ENCODE measurements at regions not wholly inside any gene's neighbourhood (a gene's known extent, or its start where the extent isn't known, plus 50 kb on each side); places are given as distances from the start of the nearest gene placed in this dataset.

DNA sequence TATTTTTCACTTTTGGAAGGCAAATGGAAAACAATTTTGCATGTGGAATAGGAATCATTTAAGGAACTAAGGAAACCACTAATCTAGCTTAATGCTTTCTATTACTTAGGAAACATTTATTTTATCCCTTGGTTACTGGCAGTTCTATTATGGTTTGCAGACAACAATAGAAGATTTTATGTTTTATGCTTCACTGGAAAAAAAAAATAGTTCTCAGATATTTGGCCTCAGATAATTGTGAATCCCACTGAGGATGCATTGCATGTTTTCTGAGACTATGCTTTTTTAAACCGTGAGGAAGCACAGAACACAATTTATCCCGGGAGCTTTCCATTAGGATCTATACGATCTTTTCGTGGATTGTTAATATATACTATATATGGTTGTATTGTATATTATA, 356.9 kb downstream of the CSNK1G3 start:
- intact Hi-C loops (cut with micrococcal nuclease) = no loop called here
- no peaks in the 10 kb centered on the region for H3K4me1 Mint-ChIP-seq (ENCODE audit: low read depth)
- no peak overlapping the region for H3K4me3 Mint-ChIP-seq
- H3K9me3 Mint-ChIP-seq = peaks cover 20% of the 10 kb centered on the region
- H3K27me3 Mint-ChIP-seq = no peaks in the 10 kb centered on the region
- no peak overlapping the region for H3K27ac Mint-ChIP-seq
- H3K36me3 Mint-ChIP-seq (ENCODE audit: low read depth) = no peaks in the 10 kb centered on the region

- no peaks in the 10 kb centered on the region for H3K36me3 Mint-ChIP-seq (ENCODE audit: low read depth)
- intact Hi-C loops (cut with micrococcal nuclease) = no loop called here
These were observed 356.3 kb downstream of the CSNK1G3 start for GRCh38 chr5:123868267-123868666.

GRCh38 chr5:123865641-123866040, 353.7 kb downstream of the CSNK1G3 start:
- Mint-ChIP-seq H3K27me3 (no peaks in the 10 kb centered on the region), H3K27ac (no peak overlapping the region), H3K36me3 (ENCODE audit: low read depth) (no peaks in the 10 kb centered on the region), H3K9me3 (peaks cover 20% of the 10 kb centered on the region), H3K4me3 (no peak overlapping the region), H3K4me1 (ENCODE audit: low read depth) (no peaks in the 10 kb centered on the region)
- intact Hi-C loops (cut with micrococcal nuclease) = no loop called here

More at GRCh38 chr5:123868267-123868666, 356.3 kb downstream of the CSNK1G3 start:
- peaks cover 20% of the 10 kb centered on the region for H3K9me3 Mint-ChIP-seq
- no peak overlapping the region for H3K4me3 Mint-ChIP-seq
- H3K4me1 Mint-ChIP-seq (ENCODE audit: low read depth) = no peaks in the 10 kb centered on the region
- no peaks in the 10 kb centered on the region for H3K27me3 Mint-ChIP-seq
- H3K27ac Mint-ChIP-seq = no peak overlapping the region

GRCh38 chr5:123864578-123864977, 352.6 kb downstream of the CSNK1G3 start:
- H3K9me3 Mint-ChIP-seq = peaks cover 20% of the 10 kb centered on the region
- H3K36me3 Mint-ChIP-seq (ENCODE audit: low read depth) = no peaks in the 10 kb centered on the region
- H3K27ac Mint-ChIP-seq = no peak overlapping the region
- intact Hi-C loops (cut with micrococcal nuclease) = no loop called here
- H3K4me1 Mint-ChIP-seq (ENCODE audit: low read depth) = no peaks in the 10 kb centered on the region
- no peaks in the 10 kb centered on the region for H3K27me3 Mint-ChIP-seq
- no peak overlapping the region for H3K4me3 Mint-ChIP-seq

- intact Hi-C loops (cut with micrococcal nuclease) = no loop called here
- Mint-ChIP-seq H3K9me3 (no peaks in the 10 kb centered on the region), H3K27ac (no peak overlapping the region), H3K4me3 (no peak overlapping the region), H3K36me3 (ENCODE audit: low read depth) (no peaks in the 10 kb centered on the region), H3K4me1 (ENCODE audit: low read depth) (no peaks in the 10 kb centered on the region), H3K27me3 (no peaks in the 10 kb centered on the region)
These were observed 347.0 kb downstream of the CSNK1G3 start for GRCh38 chr5:123858938-123859337.

GRCh38 chr5:123856766-123857165, 344.8 kb downstream of the CSNK1G3 start:
- Mint-ChIP-seq H3K27me3 (no peaks in the 10 kb centered on the region), H3K36me3 (ENCODE audit: low read depth) (no peaks in the 10 kb centered on the region), H3K4me1 (ENCODE audit: low read depth) (no peaks in the 10 kb centered on the region), H3K9me3 (peaks cover 8% of the 10 kb centered on the region), H3K27ac (no peak overlapping the region), H3K4me3 (no peak overlapping the region)
- intact Hi-C loops (cut with micrococcal nuclease) = no loop called here

- Mint-ChIP-seq H3K27ac (no peak overlapping the region), H3K4me1 (ENCODE audit: low read depth) (no peaks in the 10 kb centered on the region), H3K36me3 (ENCODE audit: low read depth) (no peaks in the 10 kb centered on the region), H3K4me3 (no peak overlapping the region), H3K9me3 (peaks cover 20% of the 10 kb centered on the region), H3K27me3 (no peaks in the 10 kb centered on the region)
- intact Hi-C loops (cut with micrococcal nuclease) = no loop called here
These were observed 343.6 kb downstream of the CSNK1G3 start for GRCh38 chr5:123855609-123856008.

GRCh38 chr5:123845356-123846100, 333.6 kb downstream of the CSNK1G3 start:
- H3K27me3 Mint-ChIP-seq = no peaks in the 10 kb centered on the region
- no peaks in the 10 kb centered on the region for H3K4me1 Mint-ChIP-seq (ENCODE audit: low read depth)
- intact Hi-C loops (cut with micrococcal nuclease) = no loop called here
- no peak overlapping the region for H3K27ac Mint-ChIP-seq
- peaks cover 34% of the 10 kb centered on the region for H3K9me3 Mint-ChIP-seq
- no peak overlapping the region for H3K4me3 Mint-ChIP-seq
- no peaks in the 10 kb centered on the region for H3K36me3 Mint-ChIP-seq (ENCODE audit: low read depth)

DNA sequence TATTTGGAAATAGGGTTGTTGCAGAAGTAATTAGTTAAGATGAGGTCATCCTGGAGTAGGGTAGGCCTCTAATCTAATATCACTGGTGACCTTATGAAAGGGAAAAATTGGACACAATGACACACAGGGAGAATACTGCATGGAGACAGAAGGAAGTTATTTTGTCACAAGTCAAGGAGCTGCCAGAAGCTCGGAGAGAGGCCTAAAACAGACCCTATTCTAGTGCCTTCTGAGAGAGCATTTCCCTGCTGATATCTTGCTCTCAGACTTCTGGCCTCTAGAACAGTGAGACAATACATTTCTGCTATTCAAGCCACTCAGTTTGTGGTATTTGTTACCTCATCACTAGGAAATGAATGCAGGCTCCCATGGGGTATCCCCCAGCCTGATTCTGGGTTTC, 332.9 kb downstream of the CSNK1G3 start:
- no peak overlapping the region for H3K27ac Mint-ChIP-seq
- H3K9me3 Mint-ChIP-seq = peaks cover 37% of the 10 kb centered on the region
- no peak overlapping the region for H3K4me3 Mint-ChIP-seq
- intact Hi-C loops (cut with micrococcal nuclease) = no loop called here
- no peaks in the 10 kb centered on the region for H3K36me3 Mint-ChIP-seq (ENCODE audit: low read depth)
- H3K27me3 Mint-ChIP-seq = no peaks in the 10 kb centered on the region
- H3K4me1 Mint-ChIP-seq (ENCODE audit: low read depth) = no peaks in the 10 kb centered on the region

DNA sequence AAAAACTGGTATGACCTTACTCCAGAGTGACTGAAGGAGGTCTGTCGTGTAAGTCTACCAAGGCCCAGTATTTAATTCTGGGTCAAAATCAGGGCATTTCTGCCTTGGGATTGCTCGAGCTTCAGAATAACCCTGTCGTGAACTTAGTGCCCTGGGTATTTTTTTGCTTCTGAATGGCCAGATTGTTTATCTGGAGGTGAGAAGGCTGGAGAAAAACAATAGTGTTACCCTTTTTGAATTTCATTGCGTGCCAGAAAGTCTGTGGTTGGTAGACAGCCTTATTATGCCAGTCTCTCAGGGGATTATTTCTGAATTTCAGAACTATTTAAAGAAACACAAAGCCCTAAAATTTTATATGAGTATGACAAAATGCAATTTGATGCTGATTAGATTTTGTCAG, 323.4 kb downstream of the CSNK1G3 start:
- H3K36me3 Mint-ChIP-seq (ENCODE audit: low read depth) = no peaks in the 10 kb centered on the region
- H3K4me3 Mint-ChIP-seq = no peak overlapping the region
- intact Hi-C loops (cut with micrococcal nuclease) = no loop called here
- H3K9me3 Mint-ChIP-seq = peaks cover 35% of the 10 kb centered on the region
- no peaks in the 10 kb centered on the region for H3K27me3 Mint-ChIP-seq
- H3K27ac Mint-ChIP-seq = no peak overlapping the region
- H3K4me1 Mint-ChIP-seq (ENCODE audit: low read depth) = no peaks in the 10 kb centered on the region

DNA sequence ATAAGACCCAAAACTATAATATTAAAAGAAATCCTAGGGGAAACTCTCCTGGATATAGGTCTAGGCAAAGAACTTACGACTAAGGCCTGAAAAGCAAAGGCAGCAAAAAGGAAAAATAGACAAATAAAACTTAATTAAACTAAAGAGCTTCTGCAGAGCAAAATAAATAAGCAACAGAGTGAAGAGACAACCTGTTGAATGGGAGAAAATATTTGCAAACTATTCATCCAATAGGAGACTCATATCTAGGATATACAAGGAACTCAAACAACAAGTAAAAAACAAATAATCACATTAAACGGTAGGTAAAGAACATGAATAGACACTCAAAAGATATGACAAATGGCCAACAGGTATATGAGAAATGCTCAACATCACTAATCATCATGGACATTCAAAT, 318.6 kb downstream of the CSNK1G3 start:
- Mint-ChIP-seq H3K9me3 (peaks cover 41% of the 10 kb centered on the region), H3K36me3 (ENCODE audit: low read depth) (no peaks in the 10 kb centered on the region), H3K4me3 (no peak overlapping the region), H3K27me3 (no peaks in the 10 kb centered on the region), H3K4me1 (ENCODE audit: low read depth) (no peaks in the 10 kb centered on the region), H3K27ac (no peak overlapping the region)
- intact Hi-C loops (cut with micrococcal nuclease) = no loop called here

DNA sequence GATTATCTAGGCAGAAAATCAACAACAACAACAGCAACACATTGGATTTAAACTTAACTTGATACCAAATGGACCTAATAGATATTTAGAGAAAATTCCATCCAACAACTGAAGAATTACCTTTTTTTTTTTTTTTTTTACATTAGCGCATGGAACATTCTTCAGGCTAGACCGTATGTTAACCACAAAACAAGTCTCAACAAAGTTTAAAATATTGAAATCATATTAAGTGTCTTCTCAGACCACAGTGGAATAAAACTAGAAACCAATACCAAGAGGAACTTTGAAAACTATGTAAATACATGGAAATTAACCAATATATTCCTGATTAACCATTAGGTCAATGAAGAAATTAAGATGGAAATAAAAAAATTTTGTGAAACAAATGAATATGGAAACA, 315.8 kb downstream of the CSNK1G3 start:
- H3K4me1 Mint-ChIP-seq (ENCODE audit: low read depth) = no peaks in the 10 kb centered on the region
- intact Hi-C loops (cut with micrococcal nuclease) = no loop called here
- peaks cover 59% of the 10 kb centered on the region for H3K9me3 Mint-ChIP-seq

DNA sequence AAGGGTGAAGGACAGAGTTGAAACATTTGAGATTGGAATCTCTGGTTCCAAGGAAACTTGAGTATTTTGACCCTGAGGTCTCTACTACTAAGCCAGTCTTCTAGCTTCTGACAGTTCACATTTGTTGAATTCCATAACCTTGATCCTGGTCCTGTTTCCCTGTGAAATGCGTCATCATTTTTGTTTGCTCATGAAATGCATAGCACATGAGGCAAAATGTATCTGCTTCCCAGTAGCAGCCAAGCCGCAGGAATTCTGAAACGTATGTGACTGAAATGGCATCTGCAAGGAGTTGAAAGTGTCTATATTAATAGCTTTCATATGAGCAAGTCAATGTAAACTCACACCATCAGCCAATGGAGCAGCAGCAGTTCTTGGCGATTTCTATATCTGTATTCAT, 307.9 kb downstream of the CSNK1G3 start:
- intact Hi-C loops (cut with micrococcal nuclease) = no loop called here
- Mint-ChIP-seq H3K27ac (no peak overlapping the region), H3K36me3 (ENCODE audit: low read depth) (no peaks in the 10 kb centered on the region), H3K27me3 (no peaks in the 10 kb centered on the region), H3K4me1 (ENCODE audit: low read depth) (no peaks in the 10 kb centered on the region), H3K4me3 (no peak overlapping the region), H3K9me3 (peaks cover 32% of the 10 kb centered on the region)

More for the DNA sequence above, 315.8 kb downstream of the CSNK1G3 start:
- Mint-ChIP-seq H3K27me3 (no peaks in the 10 kb centered on the region), H3K36me3 (ENCODE audit: low read depth) (no peaks in the 10 kb centered on the region), H3K4me3 (no peak overlapping the region), H3K27ac (no peak overlapping the region)

GRCh38 chr5:123819386-123819785, 307.4 kb downstream of the CSNK1G3 start:
- Mint-ChIP-seq H3K9me3 (peaks cover 28% of the 10 kb centered on the region), H3K27me3 (no peaks in the 10 kb centered on the region), H3K4me3 (no peak overlapping the region), H3K36me3 (ENCODE audit: low read depth) (no peaks in the 10 kb centered on the region), H3K27ac (no peak overlapping the region), H3K4me1 (ENCODE audit: low read depth) (no peaks in the 10 kb centered on the region)
- intact Hi-C loops (cut with micrococcal nuclease) = no loop called here

DNA sequence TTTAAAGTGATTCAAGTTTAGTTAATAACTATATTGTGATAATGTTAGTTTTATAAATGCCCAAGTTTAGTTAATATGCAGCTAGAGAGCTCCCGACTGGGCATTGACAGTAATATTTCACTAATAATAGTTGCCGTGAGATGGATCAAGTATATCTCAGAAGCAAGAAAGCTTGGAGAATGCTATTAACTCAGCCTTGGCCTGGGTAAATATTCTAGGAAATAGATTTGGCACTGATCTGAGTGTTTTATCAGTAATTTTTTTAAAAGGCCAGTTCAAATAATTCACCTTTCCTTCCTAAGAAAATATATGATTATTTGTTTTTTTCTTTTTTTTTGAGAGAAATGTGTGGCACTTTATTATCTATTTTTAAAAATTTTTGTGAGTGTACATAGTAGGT, 305.3 kb downstream of the CSNK1G3 start:
- Mint-ChIP-seq H3K27me3 (no peaks in the 10 kb centered on the region), H3K4me1 (ENCODE audit: low read depth) (no peaks in the 10 kb centered on the region)

More for the DNA sequence above, 305.3 kb downstream of the CSNK1G3 start:
- no peak overlapping the region for H3K4me3 Mint-ChIP-seq
- intact Hi-C loops (cut with micrococcal nuclease) = no loop called here
- no peaks in the 10 kb centered on the region for H3K36me3 Mint-ChIP-seq (ENCODE audit: low read depth)
- H3K9me3 Mint-ChIP-seq = peaks cover 19% of the 10 kb centered on the region
- H3K27ac Mint-ChIP-seq = no peak overlapping the region
